K562 (cell line): ENCODE measurements at regions not wholly inside any gene's neighbourhood (a gene's known extent, or its start where the extent isn't known, plus 50 kb on each side); places are given as distances from the start of the nearest gene placed in this dataset.

Experiments used
- ATAC-seq: fragments of 200-7000 bp; cut with Tn5 transposase; 3 replicates; pipeline ENCODE4 v1.9.1; 2020; ENCODE audit warnings: moderate library complexity
- BruUV-seq: library from RNA; stranded (reverse); fragments of 400-500 nt; replicated peaks from 2 replicates; lab custom pipeline; 2021; lab: Mats Ljungman, UMichigan
- CTCF ChIA-PET: fragments of 300-600 bp; formaldehyde crosslinking; extraction: SDS; loops from one replicate; lab custom pipeline; 2021; ENCODE audit warnings: low intra/inter-chr PET ratio; lab: Yijun Ruan, JAX
- POLR2A ChIA-PET: fragments of 300-600, 350-650 bp; sonication (Branson Sonifier 250); formaldehyde crosslinking; extraction: SDS; loops from one replicate; lab custom pipeline; 2021; ENCODE audit warnings: antibody characterized with exemption, inconsistent platforms; lab: Yijun Ruan, JAX
- DNase-seq, 4 experiments: peaks; one replicate each; pipeline versions ENCODE4 v3.0.0 to v3.0.0-alpha.2; 2011 to 2018; ENCODE audit warnings: low spot score in 3 of 4, mixed read lengths in 3 of 4; ENCODE audit errors: extremely low read depth in 1 of 4
- FAIRE-seq: peaks from 2 replicates; lab custom pipeline; 2011; peaks lifted over from hg19 to GRCh38; lab: Jason Lieb, UNC
- H2AFZ ChIP-seq: 2 replicates; pipeline ENCODE4 v1.6.0; 2011; ENCODE audit warnings: low read depth, low read length, control low read depth, inconsistent platforms
- H3K27ac ChIP-seq: fragments of 200-600 bp; 3 replicates; pipeline ENCODE4 v1.8.0; 2011; ENCODE audit warnings: low read depth, mild to moderate bottlenecking, control low read depth, inconsistent platforms, low read length, moderate library complexity, mixed read lengths; ENCODE audit errors: extremely low read depth
- H3K27me3 ChIP-seq, 2 experiments: fragments of 300-600 bp in 1 of 2; 2 replicates in 1 of 2; 3 replicates in 1 of 2; pipeline versions ENCODE4 v1.6.0 to v1.8.0; 2011; ENCODE audit warnings: inconsistent platforms in 2 of 2, low read length in 2 of 2, mild to moderate bottlenecking in 1 of 2, mixed read lengths in 1 of 2, moderate library complexity in 1 of 2; ENCODE audit not compliant: control insufficient read depth in 2 of 2, insufficient read depth in 2 of 2
- H3K36me3 ChIP-seq: fragments of 300-600 bp; 3 replicates; pipeline ENCODE4 v1.8.0; 2011; ENCODE audit warnings: mild to moderate bottlenecking, low read length, inconsistent platforms; ENCODE audit not compliant: control insufficient read depth, insufficient read depth
- H3K4me1 ChIP-seq, 2 experiments: fragments of 200-600 bp in 1 of 2; replicated peaks in 1 of 2; 2 replicates in 1 of 2; 3 replicates in 1 of 2; pipeline versions ENCODE4 v1.5.1 to v1.8.0; 2011; ENCODE audit warnings: inconsistent platforms in 2 of 2, low read length in 2 of 2, mild to moderate bottlenecking in 1 of 2, mixed read lengths in 1 of 2, moderate library complexity in 1 of 2; ENCODE audit not compliant: control insufficient read depth in 2 of 2, insufficient read depth in 2 of 2
- H3K4me2 ChIP-seq: 2 replicates; pipeline ENCODE4 v1.6.1; 2011; ENCODE audit warnings: low read length, control low read depth, inconsistent platforms, mixed read lengths; ENCODE audit not compliant: insufficient read depth
- H3K4me3 ChIP-seq: fragments of 200-600 bp; sonication (generic), shearing (Covaris generic); 2 replicates; pipeline ENCODE4 v1.5.1; 2016; ENCODE audit warnings: control low read depth, inconsistent platforms
- H3K79me2 ChIP-seq: fragments of 200-600 bp; 3 replicates; pipeline ENCODE4 v1.8.0; 2011; ENCODE audit warnings: low read length, inconsistent platforms; ENCODE audit not compliant: control insufficient read depth, insufficient read depth
- H3K9ac ChIP-seq, 2 experiments: 2 replicates each; pipeline versions ENCODE4 v1.6.0 to v1.6.1; 2011; ENCODE audit warnings: low read depth in 2 of 2, low read length in 2 of 2, control low read depth in 1 of 2, inconsistent platforms in 1 of 2, mild to moderate bottlenecking in 1 of 2, mixed read lengths in 1 of 2; ENCODE audit not compliant: insufficient read depth in 1 of 2
- H3K9me1 ChIP-seq: one replicate; pipeline ENCODE4 v1.6.0; 2011; ENCODE audit warnings: inconsistent platforms, mild to moderate bottlenecking, low read length, moderate library complexity; ENCODE audit not compliant: control insufficient read depth, insufficient read depth
- H3K9me3 ChIP-seq: replicated peaks from 2 replicates; pipeline ENCODE4 v1.5.1; 2011; ENCODE audit warnings: low read depth, low read length, inconsistent platforms; ENCODE audit not compliant: control insufficient read depth, insufficient read depth
- H4K20me1 ChIP-seq: replicated peaks from 2 replicates; pipeline ENCODE4 v1.6.1; 2011; ENCODE audit warnings: low read length, inconsistent platforms, mixed read lengths; ENCODE audit not compliant: control insufficient read depth, insufficient read depth
- COPS2 ChIP-seq: fragments of 450-650 bp; conservative IDR thresholded peaks from 2 replicates; pipeline ENCODE4 v1.6.1; 2016; ENCODE audit warnings: mild to moderate bottlenecking, moderate library complexity
- E2F4 ChIP-seq: sonication (generic); formaldehyde crosslinking; IDR thresholded peaks from 2 replicates; pipeline ENCODE4 v1.8.0; 2022; ENCODE audit warnings: mild to moderate bottlenecking, low read depth, missing genetic modification reagents
- LEF1 ChIP-seq: fragments of 450-650 bp; IDR thresholded peaks from 2 replicates; pipeline ENCODE4 v1.6.1; 2016; ENCODE audit warnings: mild to moderate bottlenecking
- SMARCA4 ChIP-seq: fragments of 450-650 bp; IDR thresholded peaks from 2 replicates; pipeline ENCODE4 v1.6.1; 2016
- THAP12 ChIP-seq: fragments of 250-450 bp; sonication (Bioruptor Pico); IDR thresholded peaks from 2 replicates; pipeline ENCODE4 v1.9.0; 2021; ENCODE audit warnings: mild to moderate bottlenecking, inconsistent platforms
- ZNF41 ChIP-seq: fragments of 250-450 bp; sonication (Bioruptor Pico); conservative IDR thresholded peaks from 2 replicates; pipeline ENCODE4 v1.4.0; 2020; ENCODE audit warnings: mild to moderate bottlenecking
- ZNF609 ChIP-seq: sonication (generic); formaldehyde crosslinking; IDR thresholded peaks from 2 replicates; pipeline ENCODE4 v1.8.1; 2023; ENCODE audit warnings: missing genetic modification reagents, mild to moderate bottlenecking, borderline replicate concordance
- WGBS: fragments of 100-300 bp; shearing (Covaris generic); methylation state at CpG from one replicate; pipeline ENCODE4 v1.1.6; 2016; ENCODE audit warnings: low coverage, mixed read lengths; ENCODE audit not compliant: insufficient coverage; ENCODE audit errors: missing lambda C conversion rate; 5-methylcytosine and 5-hydroxymethylcytosine counted together
- in situ Hi-C: fragments of 300-500 bp; cut with MboI; formaldehyde crosslinking; loops from 4 replicates; pipeline ENCODE4 v1.15.0; 2018; ENCODE audit warnings: inconsistent platforms, mixed read lengths
- intact Hi-C: fragments of 100-400 bp; cut with micrococcal nuclease; formaldehyde crosslinking; loops from 2 replicates; pipeline ENCODE4 v1.14.2; 2022

GRCh38 chr13:61706899-61707298 lies 291.2 kb upstream of the PCDH20 start:
- Histone ChIP-seq H3K9ac (no peak overlapping the region), H3K4me3 (no peak overlapping the region), H3K9me1 (no peaks in the 10 kb centered on the region), H2AFZ (no peak overlapping the region), H4K20me1 (no peaks in the 10 kb centered on the region), H3K79me2 (no peaks in the 10 kb centered on the region), H3K4me2 (no peak overlapping the region), H3K27ac (no peak overlapping the region), H3K36me3 (no peaks in the 10 kb centered on the region), H3K9me3 (no peaks in the 10 kb centered on the region), H3K4me1 (no peaks in the 10 kb centered on the region), H3K27me3 (no peaks in the 10 kb centered on the region)
- CTCF ChIA-PET: no interaction called here
- ATAC-seq: no peak
- intact Hi-C loops (no loop called here), in situ Hi-C loops (no loop called here)
- no peak for DNase-seq
- no peak for FAIRE-seq
- no TSS peak for BruUV-seq
- TF ChIP-seq LEF1: no peak
- no peak for TF ChIP-seq E2F4 (CRISPR knock-in tag)
- no peak for TF ChIP-seq ZNF609 (CRISPR knock-in tag)
- TF ChIP-seq ZNF41: no peak
- TF ChIP-seq THAP12 (CRISPR knock-in tag): no peak
- TF ChIP-seq SMARCA4: no peak
- TF ChIP-seq COPS2: no peak
- 7% methylated on average over 2 of the region's 2 CpGs for WGBS
- POLR2A ChIA-PET: no interaction called here
